Thoracic aorta (tissue), 2 donors: ENCODE measurements at regions not wholly inside any gene's neighbourhood (a gene's known extent, or its start where the extent isn't known, plus 50 kb on each side); places are given as distances from the start of the nearest gene placed in this dataset.

ENCODE experiments used
- ATAC-seq: fragments of 150-250 bp; one replicate; pipeline ENCODE4 v1.8.0; 2017; ENCODE audit warnings: low read depth; ENCODE audit not compliant: insufficient number of reproducible peaks, low FRiP score
- DNase-seq: peaks from one replicate; pipeline ENCODE4 v3.0.0-alpha.2; 2020; ENCODE audit warnings: low spot score
- H3K27ac ChIP-seq, 2 donors: fragments of 200-600 bp; sonication (generic); 1 replicate in 1 of 2; 2 replicates in 1 of 2; pipeline ENCODE4 v1.5.1; 2016; ENCODE audit warnings: mild to moderate bottlenecking in 2 of 2, moderate library complexity in 2 of 2
- H3K27me3 ChIP-seq: fragments of 200-600 bp; sonication (generic); replicated peaks from 2 replicates; pipeline ENCODE4 v1.6.0; 2016; ENCODE audit warnings: mild to moderate bottlenecking; ENCODE audit not compliant: insufficient read depth
- H3K36me3 ChIP-seq: fragments of 200-600 bp; sonication (generic); one replicate; pipeline ENCODE4 v1.5.1; 2016
- H3K4me1 ChIP-seq, 2 donors: fragments of 200-600 bp; sonication (generic); 1 replicate in 1 of 2; 2 replicates in 1 of 2; pipeline versions ENCODE4 v1.5.1 to v1.6.0; 2016; ENCODE audit warnings: low read depth in 2 of 2, mild to moderate bottlenecking in 1 of 2; ENCODE audit not compliant: control insufficient read depth in 1 of 2
- H3K4me3 ChIP-seq: fragments of 200-600 bp; sonication (generic); 2 replicates; pipeline ENCODE4 v1.5.1; 2016; ENCODE audit warnings: mild to moderate bottlenecking
- H3K9me3 ChIP-seq: fragments of 200-600 bp; sonication (generic); 2 replicates; pipeline ENCODE4 v1.5.1; 2016
- TF ChIP-seq, protein P1 (sequence below): fragments of 200-600 bp; sonication (generic); IDR thresholded peaks from one replicate; pipeline ENCODE4 v1.5.1; 2019; ENCODE audit warnings: antibody characterized with exemption

DNA sequence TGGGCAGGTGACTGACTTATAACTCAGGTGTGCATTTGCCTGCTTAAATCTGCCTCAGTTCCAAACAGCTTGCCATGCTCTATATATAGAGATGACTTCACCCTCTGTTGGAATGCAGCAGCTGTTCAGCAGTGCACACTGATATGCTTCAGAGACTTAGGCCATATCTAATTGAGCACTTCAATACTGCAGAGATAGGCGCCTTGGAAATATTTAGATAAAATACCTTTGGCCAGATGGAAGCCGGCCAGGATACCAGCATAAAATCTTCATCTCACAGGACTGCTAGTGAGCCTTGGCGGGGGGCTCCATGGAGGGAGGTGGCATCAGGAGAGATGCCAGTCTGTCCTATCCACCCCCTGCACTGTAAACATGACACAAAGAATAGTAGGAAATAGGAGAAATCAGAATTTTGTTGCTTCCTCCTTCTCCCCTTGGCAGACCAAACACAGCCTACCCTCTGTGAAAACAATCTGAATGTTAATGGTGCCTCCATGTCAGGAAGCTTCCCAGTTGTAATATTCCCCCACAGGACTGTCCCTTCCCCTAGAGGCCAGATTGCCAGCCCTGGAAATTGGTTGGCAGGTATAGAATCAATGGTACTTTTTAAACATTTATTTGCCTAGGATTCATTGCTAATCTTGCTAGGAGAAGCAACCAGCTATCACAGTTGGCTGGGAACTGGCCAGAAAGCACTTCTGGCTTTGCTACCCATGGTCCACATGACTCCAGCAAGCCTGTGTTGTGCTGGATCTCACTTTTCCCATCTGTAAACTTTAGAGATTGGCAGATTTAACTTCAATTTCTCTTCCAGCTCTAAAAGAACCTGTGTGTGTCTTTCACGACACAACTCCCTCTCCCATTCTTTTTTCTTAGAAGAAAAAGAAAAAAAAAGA lies 215.5 kb upstream of the KCNMB2 start:
- ATAC-seq: peak; percentile 79

DNA sequence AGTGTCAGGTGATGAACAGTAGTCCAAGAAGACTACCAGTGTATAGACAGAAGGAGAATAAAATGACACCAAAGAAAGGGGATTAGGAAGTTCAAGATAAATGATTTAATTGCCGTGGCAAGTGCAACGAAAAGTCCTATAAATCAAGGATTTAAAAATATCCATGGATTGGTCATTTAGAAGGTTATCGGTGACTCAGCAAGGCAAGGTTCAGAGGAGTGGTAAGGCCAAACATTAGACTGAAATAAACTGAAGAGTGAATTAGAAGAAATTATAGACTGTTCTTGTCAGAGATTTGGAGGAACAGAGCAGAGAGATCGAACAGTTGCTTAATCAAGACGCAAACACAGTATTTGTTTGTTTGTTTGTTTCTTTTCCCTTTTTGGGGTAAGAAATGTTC lies 211.9 kb upstream of the KCNMB2 start:
- Histone ChIP-seq H3K4me3 (no peak overlapping the region), H3K27me3 (no peaks in the 10 kb centered on the region), H3K27ac (no peak overlapping the region), H3K9me3 (no peaks in the 10 kb centered on the region), H3K36me3 (no peaks in the 10 kb centered on the region), H3K4me1 (peaks cover 13 to 34% of the 10 kb centered on the region in 2 donors)
- no peak for ATAC-seq
- TF ChIP-seq, protein P1, sequence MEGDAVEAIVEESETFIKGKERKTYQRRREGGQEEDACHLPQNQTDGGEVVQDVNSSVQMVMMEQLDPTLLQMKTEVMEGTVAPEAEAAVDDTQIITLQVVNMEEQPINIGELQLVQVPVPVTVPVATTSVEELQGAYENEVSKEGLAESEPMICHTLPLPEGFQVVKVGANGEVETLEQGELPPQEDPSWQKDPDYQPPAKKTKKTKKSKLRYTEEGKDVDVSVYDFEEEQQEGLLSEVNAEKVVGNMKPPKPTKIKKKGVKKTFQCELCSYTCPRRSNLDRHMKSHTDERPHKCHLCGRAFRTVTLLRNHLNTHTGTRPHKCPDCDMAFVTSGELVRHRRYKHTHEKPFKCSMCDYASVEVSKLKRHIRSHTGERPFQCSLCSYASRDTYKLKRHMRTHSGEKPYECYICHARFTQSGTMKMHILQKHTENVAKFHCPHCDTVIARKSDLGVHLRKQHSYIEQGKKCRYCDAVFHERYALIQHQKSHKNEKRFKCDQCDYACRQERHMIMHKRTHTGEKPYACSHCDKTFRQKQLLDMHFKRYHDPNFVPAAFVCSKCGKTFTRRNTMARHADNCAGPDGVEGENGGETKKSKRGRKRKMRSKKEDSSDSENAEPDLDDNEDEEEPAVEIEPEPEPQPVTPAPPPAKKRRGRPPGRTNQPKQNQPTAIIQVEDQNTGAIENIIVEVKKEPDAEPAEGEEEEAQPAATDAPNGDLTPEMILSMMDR: no peak
- DNase-seq: no peak

More for the DNA sequence above, 215.5 kb upstream of the KCNMB2 start:
- no peak for DNase-seq
- TF ChIP-seq, protein P1: no peak
- no peaks in the 10 kb centered on the region for H3K9me3 ChIP-seq
- peak overlapping the region in 1 of 2 donors; percentile 19 for H3K27ac ChIP-seq
- H3K4me1 ChIP-seq: peaks cover 13 to 32% of the 10 kb centered on the region in 2 donors
- H3K27me3 ChIP-seq: no peaks in the 10 kb centered on the region
- H3K4me3 ChIP-seq: no peak overlapping the region
- H3K36me3 ChIP-seq: no peaks in the 10 kb centered on the region

DNA sequence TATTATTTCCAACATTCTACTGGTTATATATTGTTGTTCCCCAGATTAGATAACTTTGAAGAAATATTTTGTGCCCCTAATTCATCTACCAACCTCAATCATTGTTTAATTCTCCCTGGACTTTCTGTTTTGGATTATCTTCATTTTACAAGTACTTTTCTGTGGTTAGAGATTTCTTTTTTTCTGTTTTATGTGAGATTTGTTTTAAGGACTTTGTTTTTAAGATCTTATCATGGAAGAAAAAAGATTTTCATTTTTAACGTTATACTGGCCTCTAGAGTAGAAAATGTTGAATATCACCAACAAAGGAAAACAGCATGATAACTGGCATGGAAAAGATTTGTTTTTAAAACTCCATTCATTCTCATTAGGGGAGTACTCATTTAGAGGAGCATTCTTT lies 210.9 kb upstream of the KCNMB2 start:
- TF ChIP-seq, protein P1: peak; percentile 49
- H3K27me3 ChIP-seq: no peaks in the 10 kb centered on the region
- H3K4me3 ChIP-seq: no peak overlapping the region
- no peaks in the 10 kb centered on the region for H3K36me3 ChIP-seq
- H3K4me1 ChIP-seq: peaks cover 13 to 27% of the 10 kb centered on the region in 2 donors
- peak overlapping the region; percentile 31 to 45 for H3K27ac ChIP-seq
- ATAC-seq: no peak
- no peaks in the 10 kb centered on the region for H3K9me3 ChIP-seq
- no peak for DNase-seq

DNA sequence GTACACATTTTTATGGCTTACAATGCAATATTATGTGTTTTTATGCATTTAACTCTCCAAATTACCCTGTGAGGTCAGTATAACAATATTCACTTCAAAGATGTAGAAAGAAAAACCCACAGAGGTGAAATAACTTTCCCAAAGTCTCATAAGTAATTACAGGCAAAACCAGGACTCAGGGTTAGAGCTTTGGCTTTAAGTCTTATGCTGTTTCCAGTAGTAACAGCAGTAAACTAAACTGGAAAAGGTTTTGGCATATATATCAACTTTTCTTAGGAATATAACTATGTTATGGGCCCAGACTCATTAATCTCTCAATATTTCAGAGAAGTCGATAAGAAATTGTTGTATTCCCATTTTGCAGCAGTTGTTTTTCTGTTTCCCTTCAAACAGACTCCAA lies 206.3 kb upstream of the KCNMB2 start:
- H3K4me3 ChIP-seq: no peak overlapping the region
- H3K9me3 ChIP-seq: no peaks in the 10 kb centered on the region
- peaks cover 3 to 10% of the 10 kb centered on the region in 2 donors for H3K4me1 ChIP-seq
- H3K36me3 ChIP-seq: no peaks in the 10 kb centered on the region
- H3K27me3 ChIP-seq: no peaks in the 10 kb centered on the region
- ATAC-seq: no peak
- DNase-seq: no peak
- TF ChIP-seq, protein P1: no peak
- H3K27ac ChIP-seq: no peak overlapping the region

DNA sequence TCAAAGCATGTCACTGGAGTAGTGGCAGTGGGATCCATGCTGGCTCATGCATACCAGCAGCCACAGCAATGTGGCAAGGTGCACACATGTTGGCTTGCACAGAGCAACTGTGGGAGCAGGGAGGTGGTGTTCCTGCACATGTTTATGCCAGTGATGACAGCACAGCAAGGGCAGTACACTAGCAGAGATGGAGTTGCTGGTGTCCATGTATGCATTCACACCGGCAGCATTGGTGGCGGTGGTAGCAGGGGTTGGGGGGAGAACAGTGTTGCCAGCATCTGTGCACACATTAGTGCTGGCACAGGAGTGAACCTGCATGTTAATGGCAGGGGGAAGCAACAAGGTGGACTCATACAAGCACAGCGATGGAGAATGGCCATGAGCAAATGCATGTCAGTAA lies 202.0 kb upstream of the KCNMB2 start:
- ATAC-seq: no peak
- no peaks in the 10 kb centered on the region for H3K36me3 ChIP-seq
- no peak for DNase-seq
- H3K4me3 ChIP-seq: no peak overlapping the region
- H3K4me1 ChIP-seq: no peaks in the 10 kb centered on the region
- TF ChIP-seq, protein P1: no peak
- no peaks in the 10 kb centered on the region for H3K27me3 ChIP-seq
- no peaks in the 10 kb centered on the region for H3K9me3 ChIP-seq
- H3K27ac ChIP-seq: no peak overlapping the region
